ENCODE measurements at regions not wholly inside any gene's neighbourhood (a gene's known extent, or its start where the extent isn't known, plus 50 kb on each side); places are given as distances from the start of the nearest gene placed in this dataset.

GRCh38 chr5:172558076-172558976 is 82.7 kb upstream of the NEURL1B start:
- H3K27me3 ChIP-seq, result peaks cover 0 to 4% of the 10 kb centered on the region in 2 donors
- H3K27ac ChIP-seq, result peak overlapping the region; percentile 26 to 51
- intact Hi-C loops (cut with DNase I; ENCODE audit: low total_unique reads), result no loop called here
- H3K36me3 ChIP-seq, result no peaks in the 10 kb centered on the region
- H3K9me3 ChIP-seq, result no peaks in the 10 kb centered on the region
- no peak for TF ChIP-seq CTCF (IDR thresholded peaks at IDR 0.05)
- H3K4me3 ChIP-seq, result peak overlapping the region; percentile 43 to 48
- DNase-seq, result no peak
- H3K4me1 ChIP-seq, result peaks cover 0 to 12% (median 6%) of the 10 kb centered on the region in 4 donors

DNA sequence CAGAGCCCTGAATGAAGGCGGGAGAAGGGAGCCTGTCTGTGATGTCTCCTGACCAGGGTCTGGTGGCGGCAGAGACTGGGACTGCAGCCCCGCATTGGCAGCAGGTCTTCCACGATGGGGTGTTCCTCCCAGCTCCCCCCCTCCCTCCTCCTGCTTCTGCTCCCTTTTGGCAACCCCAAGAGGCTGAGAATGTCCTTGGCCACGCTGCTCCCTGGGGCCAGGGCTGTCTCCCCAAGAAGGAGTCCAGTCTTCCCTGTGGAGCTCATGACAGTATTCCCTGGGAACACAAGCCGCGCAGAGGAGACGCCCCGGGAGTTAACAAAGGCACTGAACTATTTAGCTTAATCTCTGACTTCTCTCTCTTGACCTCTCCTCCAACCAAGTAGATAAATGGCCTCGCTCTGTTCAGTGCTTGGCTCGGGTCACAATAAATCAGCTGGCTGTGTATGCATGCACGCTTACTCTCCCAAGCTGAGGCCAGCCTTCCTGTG is 84.0 kb upstream of the NEURL1B start:
- no peak for TF ChIP-seq CTCF (IDR thresholded peaks at IDR 0.05)
- Histone ChIP-seq H3K36me3 (no peaks in the 10 kb centered on the region), H3K9me3 (no peaks in the 10 kb centered on the region), H3K27me3 (peaks cover 0 to 4% of the 10 kb centered on the region in 2 donors), H3K27ac (no peak overlapping the region), H3K4me3 (no peak overlapping the region), H3K4me1 (peaks cover 0 to 12% (median 6%) of the 10 kb centered on the region in 4 donors)
- DNase-seq, result no peak
- intact Hi-C loops (cut with DNase I; ENCODE audit: low total_unique reads), result no loop called here

GRCh38 chr5:172556262-172556661 is 84.8 kb upstream of the NEURL1B start:
- TF ChIP-seq CTCF (IDR thresholded peaks at IDR 0.05), result no peak
- Histone ChIP-seq H3K27ac (no peak overlapping the region), H3K36me3 (no peaks in the 10 kb centered on the region), H3K9me3 (no peaks in the 10 kb centered on the region), H3K4me3 (no peak overlapping the region), H3K4me1 (peaks cover 0 to 12% (median 6%) of the 10 kb centered on the region in 4 donors), H3K27me3 (peaks cover 0 to 4% of the 10 kb centered on the region in 2 donors)
- intact Hi-C loops (cut with DNase I; ENCODE audit: low total_unique reads), result no loop called here
- no peak for DNase-seq

DNA sequence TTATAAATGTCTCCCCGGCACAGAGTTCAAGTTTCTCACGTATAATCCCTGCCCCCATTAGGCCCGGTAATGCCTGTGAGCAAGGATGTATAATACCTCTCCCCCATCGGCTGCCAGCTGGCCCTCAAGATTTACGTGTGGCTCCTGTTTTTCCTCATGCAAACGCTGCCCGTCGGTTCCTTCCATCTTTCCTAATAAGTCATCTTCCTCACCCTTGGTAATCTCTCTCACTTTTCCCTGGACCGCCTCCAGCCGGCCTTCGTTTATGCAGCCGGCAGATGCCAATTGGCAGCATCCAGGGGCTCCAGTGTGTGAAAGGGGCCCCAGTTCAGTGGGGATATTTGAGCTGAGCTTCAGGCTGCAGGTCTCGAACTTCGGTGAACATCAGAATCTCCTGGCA is 86.5 kb upstream of the NEURL1B start:
- H3K36me3 ChIP-seq, result no peaks in the 10 kb centered on the region
- H3K4me3 ChIP-seq, result no peak overlapping the region
- intact Hi-C loops (cut with DNase I; ENCODE audit: low total_unique reads), result no loop called here
- H3K27me3 ChIP-seq, result peaks cover 0 to 4% of the 10 kb centered on the region in 2 donors
- H3K4me1 ChIP-seq, result peaks cover 0 to 12% (median 8%) of the 10 kb centered on the region in 4 donors
- no peak overlapping the region for H3K27ac ChIP-seq
- no peaks in the 10 kb centered on the region for H3K9me3 ChIP-seq
- TF ChIP-seq CTCF (IDR thresholded peaks at IDR 0.05), result no peak
- DNase-seq, result no peak

- intact Hi-C loops (cut with DNase I; ENCODE audit: low total_unique reads), result no loop called here
- H3K36me3 ChIP-seq, result no peaks in the 10 kb centered on the region
- no peak overlapping the region for H3K27ac ChIP-seq
- no peak overlapping the region for H3K4me3 ChIP-seq
- H3K27me3 ChIP-seq, result peaks cover 0 to 4% of the 10 kb centered on the region in 2 donors
- H3K9me3 ChIP-seq, result no peaks in the 10 kb centered on the region
- no peak for TF ChIP-seq CTCF (IDR thresholded peaks at IDR 0.05)
- H3K4me1 ChIP-seq, result peaks cover 0 to 11% (median 6%) of the 10 kb centered on the region in 4 donors
- DNase-seq, result no peak
These were observed 87.2 kb upstream of the NEURL1B start for GRCh38 chr5:172553903-172554302.
